Choroid plexus epithelial cell (primary cell): ENCODE measurements at regions not wholly inside any gene's neighbourhood (a gene's known extent, or its start where the extent isn't known, plus 50 kb on each side); places are given as distances from the start of the nearest gene placed in this dataset.

Source experiments
- DNase-seq: peaks from one replicate; pipeline ENCODE4 v3.0.0-alpha.2; 2010; ENCODE audit warnings: low read depth
- H3K4me3 ChIP-seq: 2 replicates; pipeline ENCODE4 v1.5.1; 2011; ENCODE audit warnings: low read depth, mild to moderate bottlenecking, control low read depth, low read length, moderate library complexity
- TF ChIP-seq, protein P1 (sequence below): conservative IDR thresholded peaks from 2 replicates; pipeline ENCODE4 v1.5.1; 2011; ENCODE audit warnings: low read depth, mild to moderate bottlenecking, control low read depth, inconsistent platforms, low read length, moderate library complexity

DNA sequence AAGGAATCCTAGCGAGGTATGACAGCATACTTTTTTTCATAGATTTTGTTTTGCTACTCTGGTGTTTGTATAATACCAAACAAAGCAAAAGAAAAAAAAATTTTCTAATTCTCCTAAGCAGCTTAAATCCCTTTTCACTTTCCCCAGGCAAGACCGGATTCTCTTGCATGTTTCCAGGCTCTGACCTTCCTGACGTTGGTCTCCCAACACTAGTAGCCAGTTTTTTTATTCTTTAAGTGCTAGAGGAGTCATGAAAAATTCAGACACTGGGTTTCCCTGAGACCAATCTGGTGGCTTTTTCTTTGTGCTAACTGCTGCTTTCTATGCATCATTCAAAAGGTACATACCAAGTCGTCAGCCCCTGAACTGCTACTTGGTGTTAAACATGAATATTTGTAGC, 111.4 kb downstream of the ZNF326 start:
- no peak for DNase-seq
- TF ChIP-seq, protein P1, sequence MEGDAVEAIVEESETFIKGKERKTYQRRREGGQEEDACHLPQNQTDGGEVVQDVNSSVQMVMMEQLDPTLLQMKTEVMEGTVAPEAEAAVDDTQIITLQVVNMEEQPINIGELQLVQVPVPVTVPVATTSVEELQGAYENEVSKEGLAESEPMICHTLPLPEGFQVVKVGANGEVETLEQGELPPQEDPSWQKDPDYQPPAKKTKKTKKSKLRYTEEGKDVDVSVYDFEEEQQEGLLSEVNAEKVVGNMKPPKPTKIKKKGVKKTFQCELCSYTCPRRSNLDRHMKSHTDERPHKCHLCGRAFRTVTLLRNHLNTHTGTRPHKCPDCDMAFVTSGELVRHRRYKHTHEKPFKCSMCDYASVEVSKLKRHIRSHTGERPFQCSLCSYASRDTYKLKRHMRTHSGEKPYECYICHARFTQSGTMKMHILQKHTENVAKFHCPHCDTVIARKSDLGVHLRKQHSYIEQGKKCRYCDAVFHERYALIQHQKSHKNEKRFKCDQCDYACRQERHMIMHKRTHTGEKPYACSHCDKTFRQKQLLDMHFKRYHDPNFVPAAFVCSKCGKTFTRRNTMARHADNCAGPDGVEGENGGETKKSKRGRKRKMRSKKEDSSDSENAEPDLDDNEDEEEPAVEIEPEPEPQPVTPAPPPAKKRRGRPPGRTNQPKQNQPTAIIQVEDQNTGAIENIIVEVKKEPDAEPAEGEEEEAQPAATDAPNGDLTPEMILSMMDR = no peak
- H3K4me3 ChIP-seq = no peak overlapping the region

DNA sequence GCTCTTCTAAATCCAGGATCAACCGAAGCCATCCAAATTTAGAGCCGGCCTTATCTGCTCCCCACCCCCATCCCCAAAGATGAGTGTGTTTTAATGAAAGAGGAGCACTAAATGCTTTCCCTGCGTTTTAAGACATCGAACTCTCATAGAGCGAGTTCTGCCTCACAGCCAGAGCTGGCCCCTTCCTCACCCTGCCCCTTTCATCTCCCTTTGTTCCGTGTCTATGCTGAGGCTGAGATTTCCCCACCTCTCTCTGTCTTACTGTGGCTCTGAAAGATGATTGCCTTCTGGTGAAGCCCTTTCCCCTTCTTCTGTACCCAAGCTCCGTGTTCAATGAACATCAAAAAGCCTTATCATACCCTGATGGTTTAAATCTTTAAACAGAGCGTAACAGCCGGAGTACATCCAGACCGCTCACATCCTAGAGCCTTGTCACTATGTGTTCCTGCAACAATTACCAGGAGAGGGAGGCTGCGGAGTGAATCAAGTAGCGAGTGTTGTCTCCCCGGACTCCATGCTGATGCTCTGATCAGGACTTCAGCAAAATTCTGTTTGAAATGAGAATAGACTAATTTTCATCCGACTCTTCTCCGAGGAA, 110.1 kb downstream of the ZNF326 start:
- TF ChIP-seq, protein P1 = no peak
- no peak for DNase-seq
- H3K4me3 ChIP-seq = no peak overlapping the region

DNA sequence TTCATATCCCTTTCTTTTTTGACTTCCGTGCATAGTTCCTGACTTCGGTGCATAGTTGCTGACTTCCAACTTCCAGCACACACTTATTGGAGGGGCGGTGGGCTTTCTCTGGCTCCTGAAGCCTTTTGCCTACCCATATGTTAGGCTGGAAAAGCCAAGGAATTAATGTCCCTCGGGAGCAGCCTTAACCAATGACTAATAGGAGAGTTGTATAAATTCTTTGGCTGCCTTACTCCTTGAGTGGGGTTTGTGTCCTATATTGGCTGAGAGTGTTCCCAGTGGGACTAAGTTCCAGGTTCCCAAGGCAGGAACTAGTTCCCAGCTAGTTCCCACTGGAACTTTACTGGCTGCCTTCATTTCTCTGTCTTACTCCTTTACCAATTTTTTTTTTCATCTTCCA, 105.7 kb downstream of the ZNF326 start:
- TF ChIP-seq, protein P1 = no peak
- DNase-seq = no peak
- no peak overlapping the region for H3K4me3 ChIP-seq

DNA sequence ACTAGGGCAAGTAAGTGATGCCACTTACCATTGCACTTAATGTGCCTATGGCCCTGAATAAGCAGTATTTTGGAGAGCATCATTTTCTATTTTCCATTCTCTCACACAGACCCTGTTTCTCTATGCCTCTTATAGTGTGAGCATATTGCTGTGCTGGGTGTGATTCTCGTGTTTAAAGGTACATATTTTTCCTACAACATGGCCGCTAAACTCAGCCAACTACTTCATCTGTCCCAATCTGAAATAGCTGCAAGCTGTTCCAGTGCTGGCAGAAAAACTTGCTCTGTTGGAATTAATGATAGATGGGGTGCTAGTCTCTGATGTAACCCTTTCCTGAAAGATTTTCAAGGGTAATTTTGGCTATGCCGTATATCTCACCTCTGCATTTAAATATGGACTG, 97.5 kb downstream of the ZNF326 start:
- no peak overlapping the region for H3K4me3 ChIP-seq
- TF ChIP-seq, protein P1 = no peak
- DNase-seq = no peak
